Uterus (tissue), 2 donors: ENCODE measurements at regions not wholly inside any gene's neighbourhood (a gene's known extent, or its start where the extent isn't known, plus 50 kb on each side); places are given as distances from the start of the nearest gene placed in this dataset.
"Not testable (repeated sequence)": the region's sequence is repeated elsewhere in the genome, so short reads cannot be mapped to it uniquely, and the experiment has no call there.

Experiments used
- CTCF ChIP-seq, 4 experiments: fragments of 200-600 bp in 2 of 4; fragments of 450-650 bp in 2 of 4; sonication (generic) in 2 of 4; IDR thresholded peaks; one replicate each; pipeline ENCODE4 v1.5.1; 2016 to 2019; ENCODE audit warnings: antibody characterized with exemption in 4 of 4, mild to moderate bottlenecking in 2 of 4, moderate library complexity in 1 of 4
- POLR2A ChIP-seq, 2 donors: fragments of 450-650 bp; IDR thresholded peaks; one replicate each; pipeline ENCODE4 v1.6.1; 2016; ENCODE audit warnings: antibody characterized with exemption in 2 of 2, mild to moderate bottlenecking in 1 of 2, moderate library complexity in 1 of 2

GRCh38 chr10:125518397-125518796 is 164.6 kb downstream of the TEX36 start:
- not testable (repeated sequence) for TF ChIP-seq POLR2A, CTCF (IDR thresholded peaks at IDR 0.05)
